ENCODE measurements at regions not wholly inside any gene's neighbourhood (a gene's known extent, or its start where the extent isn't known, plus 50 kb on each side); places are given as distances from the start of the nearest gene placed in this dataset.

GRCh38 chr3:148372206-148372875 is 325.4 kb upstream of the AGTR1 start:
- no peaks in the 10 kb centered on the region for H3K36me3 ChIP-seq (ENCODE audit: control insufficient read depth, insufficient read depth, low read length)
- ATAC-seq (ENCODE audit: low read depth) = no peak
- H3K9me3 ChIP-seq (ENCODE audit: control insufficient read depth, insufficient read depth, low read length) = no peaks in the 10 kb centered on the region
- no peak overlapping the region for H2AK5ac ChIP-seq (ENCODE audit: low read depth, low read length)
- ChIA-PET POLR2A (ENCODE audit: unreplicated experiment) (no interaction called here), CTCF (interaction anchor here (0.6 to 0.9 kb wide), 2 partner anchors 12 to 348 kb away, joined by 3 read pairs; no protein-coding TSS in a partner anchor)
- in situ Hi-C loops (cut with MboI; ENCODE audit: low sequenced_read_pairs) = no loop called here
- no peak overlapping the region for H2BK20ac ChIP-seq (ENCODE audit: low read depth, low read length)
- H2BK120ac ChIP-seq (ENCODE audit: low read depth, low read length) = no peak overlapping the region
- dilution Hi-C loops (cut with HindIII; ENCODE audit: low sequenced_read_pairs, unreplicated experiment) = no loop called here
- H2BK5ac ChIP-seq (ENCODE audit: low read depth, low read length, poor library complexity, severe bottlenecking) = no peak overlapping the region
- intact Hi-C loops (cut with micrococcal nuclease) = no loop called here
- H3K4me2 ChIP-seq (ENCODE audit: low read depth, low read length) = no peak overlapping the region
- no peak for DNase-seq
- H3K79me1 ChIP-seq (ENCODE audit: low read depth in 1 of 2, low read length in 2 of 2) = no peaks in the 10 kb centered on the region
- TF ChIP-seq CHD1 (IDR thresholded peaks at IDR 0.05; ENCODE audit: low read depth, low read length) (no peak), CTCF (conservative IDR thresholded peaks at IDR 0.05; ENCODE audit: low read depth, low read length) (no peak), CEBPB (IDR thresholded peaks at IDR 0.05; ENCODE audit: low read depth, low read length) (no peak), USF2 (IDR thresholded peaks at IDR 0.05; ENCODE audit: low read depth, low read length) (no peak), FOS (IDR thresholded peaks at IDR 0.05; ENCODE audit: low read depth, low read length) (no peak), ELK1 (IDR thresholded peaks at IDR 0.05; ENCODE audit: borderline replicate concordance, low read depth, low read length) (no peak), SMC3 (IDR thresholded peaks at IDR 0.05; ENCODE audit: low read depth, low read length) (no peak), RCOR1 (IDR thresholded peaks at IDR 0.05; ENCODE audit: insufficient replicate concordance, low read length) (no peak), RAD21 (IDR thresholded peaks at IDR 0.05; ENCODE audit: low read length) (no peak), MXI1 (IDR thresholded peaks at IDR 0.05; ENCODE audit: borderline replicate concordance, low read depth, low read length) (no peak), POLR2A (IDR thresholded peaks at IDR 0.05; ENCODE audit: low read depth, low read length) (no peak), NFE2L2 (IDR thresholded peaks at IDR 0.05; ENCODE audit: low read depth, low read length) (no peak)
- no CpG with 5 or more reads among the region's 2 CpGs for WGBS, 2 experiments (ENCODE audit: extremely low coverage in 2 of 2, insufficient read length in 1 of 2)
- no peak overlapping the region for H4K91ac ChIP-seq (ENCODE audit: insufficient read depth, low read depth, low read length)
- no peak overlapping the region for H2AFZ ChIP-seq (replicated peaks; ENCODE audit: low read length, poor library complexity)
- no peak overlapping the region for H3K9ac ChIP-seq (ENCODE audit: low read depth, low read length)
- no peak overlapping the region for H3K18ac ChIP-seq (ENCODE audit: low read depth, low read length)
- no peak overlapping the region for H3K23ac ChIP-seq (ENCODE audit: low read depth, low read length)
- no peak overlapping the region for H3K14ac ChIP-seq (replicated peaks; ENCODE audit: low read depth, low read length)
- no peaks in the 10 kb centered on the region for H4K20me1 ChIP-seq (ENCODE audit: insufficient read depth, low read length)
- H2BK15ac ChIP-seq (ENCODE audit: low read depth, low read length) = no peak overlapping the region
- H4K5ac ChIP-seq (ENCODE audit: low read depth, low read length) = no peak overlapping the region
- no TSS peak for BruUV-seq (replicated peaks)
- no peak overlapping the region for H3K27ac ChIP-seq (ENCODE audit: insufficient read depth, low read length)
- no peaks in the 10 kb centered on the region for H3K4me1 ChIP-seq (ENCODE audit: control insufficient read depth, insufficient read depth, low read length)
- H4K8ac ChIP-seq (ENCODE audit: low read depth in 2 of 2, low read length in 2 of 2) = no peak overlapping the region
- no peak overlapping the region for H2AK9ac ChIP-seq (replicated peaks; ENCODE audit: low read depth, low read length, poor library complexity)
- no peak overlapping the region for H3K4ac ChIP-seq (ENCODE audit: low read depth, low read length)
- no peaks in the 10 kb centered on the region for H3K9me1 ChIP-seq (ENCODE audit: insufficient read depth, low read length)
- H3K4me3 ChIP-seq (ENCODE audit: insufficient read depth, low read depth, low read length) = no peak overlapping the region
- H3K56ac ChIP-seq (ENCODE audit: extremely low read depth, insufficient read depth, low read length) = no peak overlapping the region
- no peaks in the 10 kb centered on the region for H3K27me3 ChIP-seq (ENCODE audit: control insufficient read depth, insufficient read depth, low read length)

All from IMR-90 (cell line).